ENCODE measurements at regions not wholly inside any gene's neighbourhood (a gene's known extent, or its start where the extent isn't known, plus 50 kb on each side); places are given as distances from the start of the nearest gene placed in this dataset.
"Not testable (repeated sequence)": the region's sequence is repeated elsewhere in the genome, so short reads cannot be mapped to it uniquely, and the experiment has no call there.

DNA sequence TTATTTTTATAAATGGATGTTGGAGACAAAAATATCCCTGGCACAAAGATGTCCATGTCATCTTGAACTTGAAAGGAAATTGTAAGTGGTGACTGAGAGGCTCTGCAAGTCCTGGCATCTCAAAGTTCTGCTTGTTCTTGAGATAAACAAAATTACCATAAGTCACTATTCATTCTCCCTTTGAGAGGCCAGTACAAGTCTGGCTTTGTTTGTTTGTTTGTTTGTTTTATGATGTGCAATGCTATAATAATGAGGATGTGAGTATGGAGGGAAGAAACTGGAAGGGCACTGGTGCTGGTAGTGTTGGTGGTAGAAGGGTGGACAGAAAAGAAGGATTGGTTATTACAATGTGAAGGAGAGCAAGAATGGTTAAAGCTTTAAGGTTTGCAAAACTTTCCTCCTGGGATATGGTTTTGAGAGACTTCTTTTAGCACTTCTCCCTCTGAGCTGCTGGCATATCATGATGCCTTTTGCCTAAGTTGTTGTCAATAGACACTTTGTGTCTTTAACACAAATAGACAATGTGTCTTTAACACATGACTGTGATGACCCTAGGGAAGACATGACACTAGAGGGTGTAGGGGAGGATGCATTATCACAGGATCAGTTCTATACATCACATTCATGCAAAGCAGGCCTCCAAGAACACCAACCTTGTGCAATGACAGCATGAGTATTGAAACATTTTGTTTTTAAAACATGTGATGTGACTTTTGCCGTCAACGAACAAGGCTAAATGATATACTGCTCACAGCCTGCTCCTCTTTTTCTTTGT lies 880.5 kb upstream of the GOT2 start:
- H3K9me3 ChIP-seq: no peaks in the 10 kb centered on the region
- H3K27ac ChIP-seq: no peak overlapping the region
- no peaks in the 10 kb centered on the region for H3K27me3 ChIP-seq
- intact Hi-C loops (cut with DNase I; ENCODE audit: low total_unique reads): no loop called here
- H3K4me1 ChIP-seq: no peaks in the 10 kb centered on the region
- H3K36me3 ChIP-seq: no peaks in the 10 kb centered on the region
- TF ChIP-seq, protein P1, sequence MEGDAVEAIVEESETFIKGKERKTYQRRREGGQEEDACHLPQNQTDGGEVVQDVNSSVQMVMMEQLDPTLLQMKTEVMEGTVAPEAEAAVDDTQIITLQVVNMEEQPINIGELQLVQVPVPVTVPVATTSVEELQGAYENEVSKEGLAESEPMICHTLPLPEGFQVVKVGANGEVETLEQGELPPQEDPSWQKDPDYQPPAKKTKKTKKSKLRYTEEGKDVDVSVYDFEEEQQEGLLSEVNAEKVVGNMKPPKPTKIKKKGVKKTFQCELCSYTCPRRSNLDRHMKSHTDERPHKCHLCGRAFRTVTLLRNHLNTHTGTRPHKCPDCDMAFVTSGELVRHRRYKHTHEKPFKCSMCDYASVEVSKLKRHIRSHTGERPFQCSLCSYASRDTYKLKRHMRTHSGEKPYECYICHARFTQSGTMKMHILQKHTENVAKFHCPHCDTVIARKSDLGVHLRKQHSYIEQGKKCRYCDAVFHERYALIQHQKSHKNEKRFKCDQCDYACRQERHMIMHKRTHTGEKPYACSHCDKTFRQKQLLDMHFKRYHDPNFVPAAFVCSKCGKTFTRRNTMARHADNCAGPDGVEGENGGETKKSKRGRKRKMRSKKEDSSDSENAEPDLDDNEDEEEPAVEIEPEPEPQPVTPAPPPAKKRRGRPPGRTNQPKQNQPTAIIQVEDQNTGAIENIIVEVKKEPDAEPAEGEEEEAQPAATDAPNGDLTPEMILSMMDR (IDR thresholded peaks at IDR 0.05): no peak
- no peak for TF ChIP-seq POLR2A (IDR thresholded peaks at IDR 0.05)
- no peak overlapping the region for H3K4me3 ChIP-seq
- DNase-seq: no peak

DNA sequence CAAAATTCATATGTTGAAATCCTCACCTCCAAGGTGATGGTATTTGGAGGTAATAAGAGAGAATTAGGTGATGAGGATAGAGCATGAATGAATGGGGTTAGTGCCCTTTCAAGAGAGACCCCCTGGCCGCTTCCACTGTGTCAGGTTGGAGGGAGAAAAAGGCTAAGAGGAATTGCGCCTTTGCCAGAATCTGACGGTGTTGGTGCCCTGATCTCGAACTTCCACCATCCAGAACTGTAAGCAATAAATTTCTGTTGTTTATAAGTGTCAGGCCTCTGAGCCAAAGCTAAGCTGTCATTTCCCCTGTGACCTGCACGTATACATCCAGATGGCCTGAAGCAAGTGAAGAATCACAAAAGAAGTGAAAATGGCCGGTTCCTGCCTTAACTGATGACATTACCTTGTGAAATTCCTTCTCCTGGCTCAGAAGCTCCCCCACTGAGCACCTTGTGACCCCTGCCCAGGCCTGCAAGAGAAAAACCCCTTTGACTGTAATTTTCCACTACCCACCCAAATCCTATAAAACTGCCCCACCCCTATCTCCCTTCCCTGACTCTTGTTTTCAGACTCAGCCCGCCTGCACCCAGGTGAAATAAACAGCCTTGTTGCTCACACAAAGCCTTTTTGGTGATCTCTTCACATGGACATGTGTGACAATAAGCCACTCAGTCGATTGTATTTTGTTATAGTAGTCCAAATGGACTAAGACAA lies 878.9 kb upstream of the GOT2 start:
- intact Hi-C loops (cut with DNase I; ENCODE audit: low total_unique reads); DNase-seq; H3K27me3 ChIP-seq; H3K9me3 ChIP-seq; H3K4me3 ChIP-seq; H3K27ac ChIP-seq; H3K4me1 ChIP-seq; H3K36me3 ChIP-seq: not testable (repeated sequence)

DNA sequence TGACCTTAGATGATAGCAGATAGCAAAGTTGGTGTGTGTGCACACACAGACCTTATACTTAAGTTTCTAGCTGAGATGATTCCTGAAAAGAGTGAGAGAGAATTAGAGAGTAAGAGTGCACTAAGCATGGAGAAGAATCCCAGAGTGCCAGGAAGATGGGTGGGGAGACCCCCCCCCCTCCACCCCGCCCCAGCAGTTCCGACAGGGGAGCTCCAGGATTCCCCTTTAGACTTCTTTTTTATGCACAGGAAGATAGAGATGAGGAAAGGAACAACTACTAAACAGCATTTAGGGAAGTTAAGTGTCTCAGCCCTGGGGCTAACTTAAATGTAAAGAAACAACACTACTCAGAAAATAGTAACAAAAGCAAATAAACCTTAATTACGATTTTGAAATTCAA lies 878.0 kb upstream of the GOT2 start:
- Histone ChIP-seq H3K4me1 (no peaks in the 10 kb centered on the region), H3K27me3 (no peaks in the 10 kb centered on the region), H3K9me3 (no peaks in the 10 kb centered on the region), H3K36me3 (no peaks in the 10 kb centered on the region), H3K4me3 (no peak overlapping the region), H3K27ac (no peak overlapping the region)
- no peak for TF ChIP-seq POLR2A (IDR thresholded peaks at IDR 0.05)
- TF ChIP-seq, protein P1 (IDR thresholded peaks at IDR 0.05): no peak
- DNase-seq: no peak
- intact Hi-C loops (cut with DNase I; ENCODE audit: low total_unique reads): no loop called here

DNA sequence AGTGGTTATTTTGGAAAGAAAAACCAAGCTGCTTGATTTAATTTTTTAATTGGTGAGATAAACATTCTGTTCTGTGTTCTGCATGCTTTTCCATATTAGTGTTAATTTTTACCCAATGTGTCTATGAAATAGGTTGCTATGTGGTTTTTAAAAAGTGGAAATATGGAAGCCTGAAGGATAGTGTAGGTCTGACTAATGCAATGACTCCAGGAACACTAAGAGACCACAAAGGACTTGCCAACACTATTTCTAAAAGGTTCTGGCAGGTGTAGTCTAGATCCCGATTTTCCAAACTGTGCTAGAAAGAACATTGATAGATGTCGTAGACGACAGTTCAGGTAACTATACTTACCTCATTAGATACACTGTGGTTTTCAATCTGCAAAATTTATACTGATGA lies 877.4 kb upstream of the GOT2 start:
- H3K4me1 ChIP-seq: no peaks in the 10 kb centered on the region
- no peak for DNase-seq
- H3K4me3 ChIP-seq: no peak overlapping the region
- no peaks in the 10 kb centered on the region for H3K27me3 ChIP-seq
- intact Hi-C loops (cut with DNase I; ENCODE audit: low total_unique reads): no loop called here
- no peaks in the 10 kb centered on the region for H3K9me3 ChIP-seq
- H3K36me3 ChIP-seq: no peaks in the 10 kb centered on the region
- TF ChIP-seq, protein P1 (IDR thresholded peaks at IDR 0.05): no peak
- TF ChIP-seq POLR2A (IDR thresholded peaks at IDR 0.05): no peak
- no peak overlapping the region for H3K27ac ChIP-seq

DNA sequence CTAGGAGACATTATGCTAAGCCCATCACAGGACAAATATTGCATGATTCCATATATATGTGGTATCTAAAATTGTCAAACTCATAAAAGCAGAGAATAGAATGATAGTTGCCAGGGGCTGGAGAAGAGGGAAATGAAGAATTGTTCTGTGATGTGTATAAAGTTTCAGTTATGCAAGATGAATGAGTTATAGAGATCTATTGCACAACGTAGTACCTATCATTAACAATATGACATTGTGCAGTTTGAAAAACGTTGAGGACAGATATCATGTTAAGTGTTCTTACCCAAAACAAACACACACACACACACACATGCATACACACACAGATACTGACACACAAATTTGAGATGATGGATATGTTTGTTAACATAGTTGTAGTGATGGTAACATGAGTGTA lies 871.6 kb upstream of the GOT2 start:
- no peaks in the 10 kb centered on the region for H3K27me3 ChIP-seq
- H3K9me3 ChIP-seq: no peaks in the 10 kb centered on the region
- no peak overlapping the region for H3K27ac ChIP-seq
- no peaks in the 10 kb centered on the region for H3K4me1 ChIP-seq
- H3K4me3 ChIP-seq: no peak overlapping the region
- no peak for TF ChIP-seq POLR2A (IDR thresholded peaks at IDR 0.05)
- TF ChIP-seq, protein P1 (IDR thresholded peaks at IDR 0.05): no peak
- intact Hi-C loops (cut with DNase I; ENCODE audit: low total_unique reads): no loop called here
- H3K36me3 ChIP-seq: no peaks in the 10 kb centered on the region
- DNase-seq: no peak

All from uterus (tissue), 3 donors.